ENCODE measurements at regions not wholly inside any gene's neighbourhood (a gene's known extent, or its start where the extent isn't known, plus 50 kb on each side); places are given as distances from the start of the nearest gene placed in this dataset.

GRCh38 chr3:102223132-102223531 is 211.7 kb upstream of the ZPLD1 start:
- no peak for TF ChIP-seq POLR2A (IDR thresholded peaks at IDR 0.05; ENCODE audit: low read depth, low read length)
- no peak for TF ChIP-seq CTCF (IDR thresholded peaks at IDR 0.05; ENCODE audit: extremely low read depth in 1 of 2, insufficient read depth in 1 of 2, low read depth in 1 of 2, low read length in 2 of 2)
- TF ChIP-seq EZH2 (IDR thresholded peaks at IDR 0.05; ENCODE audit: borderline replicate concordance, low read depth, low read length, severe bottlenecking): no peak
- TF ChIP-seq MAX (IDR thresholded peaks at IDR 0.05; ENCODE audit: insufficient read depth, insufficient read length): no peak
